Glutamatergic neuron (in vitro differentiated cells): ENCODE measurements at regions not wholly inside any gene's neighbourhood (a gene's known extent, or its start where the extent isn't known, plus 50 kb on each side); places are given as distances from the start of the nearest gene placed in this dataset.

Source experiments
- DNase-seq: peaks from one replicate; pipeline ENCODE4 v3.0.0; 2022
- H3K27ac Mint-ChIP-seq: one replicate; pipeline ENCODE4 v1.8.0; 2020; ENCODE audit warnings: mild to moderate bottlenecking, mixed read lengths, inconsistent platforms; ENCODE audit not compliant: unreplicated experiment
- H3K27me3 Mint-ChIP-seq: one replicate; pipeline ENCODE4 v1.8.0; 2020; ENCODE audit warnings: mild to moderate bottlenecking, moderate library complexity, mixed read lengths, inconsistent platforms; ENCODE audit not compliant: unreplicated experiment
- H3K36me3 Mint-ChIP-seq: one replicate; pipeline ENCODE4 v1.8.0; 2020; ENCODE audit warnings: mild to moderate bottlenecking, mixed read lengths, inconsistent platforms; ENCODE audit not compliant: unreplicated experiment
- H3K4me1 Mint-ChIP-seq: one replicate; pipeline ENCODE4 v1.8.0; 2020; ENCODE audit warnings: mild to moderate bottlenecking, low read depth, mixed read lengths, inconsistent platforms; ENCODE audit not compliant: unreplicated experiment
- H3K4me3 Mint-ChIP-seq: one replicate; pipeline ENCODE4 v1.8.0; 2020; ENCODE audit warnings: mild to moderate bottlenecking, mixed read lengths, inconsistent platforms; ENCODE audit not compliant: unreplicated experiment
- H3K9me3 Mint-ChIP-seq: one replicate; pipeline ENCODE4 v1.8.0; 2020; ENCODE audit warnings: mild to moderate bottlenecking, moderate library complexity, mixed read lengths, inconsistent platforms; ENCODE audit not compliant: unreplicated experiment
- TF ChIP-seq, protein P1 (sequence below): fragments of 200-600 bp; sonication (generic); IDR thresholded peaks from one replicate; pipeline ENCODE4 v1.5.0; 2021; ENCODE audit not compliant: partially characterized antibody, unreplicated experiment

DNA sequence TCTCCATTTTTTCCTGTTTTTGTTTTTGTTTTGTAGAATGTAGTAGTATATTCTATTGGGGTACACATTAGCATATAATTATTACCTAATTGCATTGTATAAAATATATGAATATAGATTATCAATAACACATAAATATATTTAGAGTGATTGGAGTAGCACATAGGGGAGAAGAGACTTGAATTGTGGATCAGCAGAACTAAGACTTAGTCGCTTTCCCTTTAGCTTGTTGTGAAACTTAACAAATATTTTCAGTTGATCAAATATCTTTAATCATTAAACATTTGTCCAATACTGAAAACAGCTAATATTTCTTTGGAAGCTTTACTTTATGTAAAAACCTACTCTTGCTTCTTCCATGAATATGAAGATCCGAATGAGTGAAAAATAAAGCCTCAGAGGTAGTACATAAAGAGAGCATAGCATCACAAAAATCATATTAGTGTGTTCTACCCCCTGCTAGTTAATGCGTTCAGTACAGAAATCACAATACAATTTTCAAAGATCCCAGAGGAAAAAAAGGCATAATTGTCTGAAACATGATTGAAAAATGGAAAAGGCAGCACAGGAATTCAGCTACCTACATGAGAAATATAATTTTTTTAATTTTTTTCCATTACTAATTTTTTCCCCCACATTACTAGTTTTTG is 1348.0 kb upstream of the PRR20A start:
- Mint-ChIP-seq H3K27ac (no peak overlapping the region), H3K36me3 (no peaks in the 10 kb centered on the region), H3K9me3 (peaks cover 2% of the 10 kb centered on the region), H3K27me3 (peaks cover 1% of the 10 kb centered on the region), H3K4me3 (no peak overlapping the region), H3K4me1 (no peaks in the 10 kb centered on the region)
- DNase-seq, result no peak
- TF ChIP-seq, protein P1, sequence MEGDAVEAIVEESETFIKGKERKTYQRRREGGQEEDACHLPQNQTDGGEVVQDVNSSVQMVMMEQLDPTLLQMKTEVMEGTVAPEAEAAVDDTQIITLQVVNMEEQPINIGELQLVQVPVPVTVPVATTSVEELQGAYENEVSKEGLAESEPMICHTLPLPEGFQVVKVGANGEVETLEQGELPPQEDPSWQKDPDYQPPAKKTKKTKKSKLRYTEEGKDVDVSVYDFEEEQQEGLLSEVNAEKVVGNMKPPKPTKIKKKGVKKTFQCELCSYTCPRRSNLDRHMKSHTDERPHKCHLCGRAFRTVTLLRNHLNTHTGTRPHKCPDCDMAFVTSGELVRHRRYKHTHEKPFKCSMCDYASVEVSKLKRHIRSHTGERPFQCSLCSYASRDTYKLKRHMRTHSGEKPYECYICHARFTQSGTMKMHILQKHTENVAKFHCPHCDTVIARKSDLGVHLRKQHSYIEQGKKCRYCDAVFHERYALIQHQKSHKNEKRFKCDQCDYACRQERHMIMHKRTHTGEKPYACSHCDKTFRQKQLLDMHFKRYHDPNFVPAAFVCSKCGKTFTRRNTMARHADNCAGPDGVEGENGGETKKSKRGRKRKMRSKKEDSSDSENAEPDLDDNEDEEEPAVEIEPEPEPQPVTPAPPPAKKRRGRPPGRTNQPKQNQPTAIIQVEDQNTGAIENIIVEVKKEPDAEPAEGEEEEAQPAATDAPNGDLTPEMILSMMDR, result no peak

DNA sequence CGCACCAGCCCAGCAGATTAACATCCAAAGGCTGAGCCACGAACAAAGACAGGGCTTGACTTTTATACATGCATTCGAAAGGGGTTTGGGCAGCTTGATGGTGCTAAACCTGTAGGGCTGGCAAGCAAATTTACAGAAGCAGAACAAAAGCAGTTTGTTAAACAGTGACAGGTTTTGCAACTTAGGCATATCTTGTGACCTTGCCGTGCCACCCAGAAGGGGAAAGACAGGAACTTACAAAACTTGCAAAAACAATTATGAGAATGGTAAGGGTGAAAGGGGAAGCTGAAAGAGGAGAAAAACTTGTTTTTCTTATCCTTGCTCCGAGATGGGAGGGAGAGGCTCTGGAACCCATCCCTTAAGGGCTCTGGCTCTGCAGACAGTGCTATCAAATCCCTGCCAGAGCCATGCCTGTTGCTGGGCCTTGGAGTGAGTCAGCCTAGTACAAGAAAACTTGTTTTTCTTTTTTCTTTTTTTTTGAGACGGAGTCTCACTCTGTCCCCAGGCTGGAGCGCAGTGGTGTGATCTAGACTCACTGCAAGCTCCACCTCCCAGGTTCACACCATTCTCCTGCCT is 1325.2 kb upstream of the PRR20A start:
- H3K27me3 Mint-ChIP-seq, result no peaks in the 10 kb centered on the region
- H3K4me3 Mint-ChIP-seq, result no peak overlapping the region
- H3K27ac Mint-ChIP-seq, result no peak overlapping the region
- H3K36me3 Mint-ChIP-seq, result no peaks in the 10 kb centered on the region
- DNase-seq, result no peak
- no peaks in the 10 kb centered on the region for H3K4me1 Mint-ChIP-seq
- TF ChIP-seq, protein P1, result no peak
- H3K9me3 Mint-ChIP-seq, result peaks cover 2% of the 10 kb centered on the region

DNA sequence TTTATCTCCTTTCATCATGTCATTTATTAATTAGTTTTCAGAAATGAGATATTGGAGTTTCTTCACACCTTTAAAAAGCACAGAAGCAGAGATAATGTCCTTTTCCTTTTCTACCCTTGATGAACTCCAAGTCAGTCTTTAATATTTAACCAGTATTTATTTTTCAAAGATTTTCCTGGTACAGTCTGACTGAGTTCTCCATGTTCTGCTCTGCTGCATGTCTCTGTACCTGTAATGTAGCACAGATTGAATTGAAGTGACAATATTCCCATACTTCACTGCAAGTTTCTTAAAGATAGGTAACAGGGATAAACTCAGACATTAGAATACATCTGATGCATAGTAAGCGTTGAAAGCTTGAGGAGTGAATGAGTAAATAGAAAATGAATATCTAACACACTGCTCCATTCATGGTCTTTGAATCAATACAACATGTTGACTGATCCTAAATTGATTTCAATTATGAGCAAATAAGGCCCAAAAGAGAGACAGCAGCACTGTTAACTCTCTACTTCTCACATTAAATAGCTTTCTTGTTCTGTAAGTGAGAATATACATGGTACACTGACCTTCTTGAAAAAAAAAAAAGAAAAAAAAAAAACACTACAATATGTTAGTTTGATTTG is 1323.6 kb upstream of the PRR20A start:
- Mint-ChIP-seq H3K4me1 (no peaks in the 10 kb centered on the region), H3K36me3 (no peaks in the 10 kb centered on the region), H3K9me3 (no peaks in the 10 kb centered on the region), H3K4me3 (no peak overlapping the region), H3K27ac (no peak overlapping the region), H3K27me3 (no peaks in the 10 kb centered on the region)
- DNase-seq, result no peak
- TF ChIP-seq, protein P1, result no peak

DNA sequence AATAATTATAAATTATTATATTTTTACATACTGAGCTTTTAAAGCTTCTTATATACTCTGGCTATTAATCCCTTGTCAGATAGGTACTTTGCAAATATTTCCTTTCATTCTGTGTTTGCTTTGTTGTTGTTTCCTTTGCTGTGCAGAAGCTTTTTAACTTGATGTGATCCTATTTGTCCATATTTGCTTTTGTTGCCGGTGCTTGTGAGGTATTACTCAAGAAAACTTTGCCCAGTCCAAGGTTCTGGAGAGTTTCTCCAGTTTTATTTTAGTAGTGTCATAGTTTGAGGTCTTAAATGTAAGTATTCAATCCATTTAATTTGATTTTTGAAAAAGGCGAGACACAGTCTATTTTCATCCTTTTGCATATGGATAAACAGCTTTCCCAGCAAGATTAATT is 1319.9 kb upstream of the PRR20A start:
- H3K27ac Mint-ChIP-seq, result no peak overlapping the region
- H3K4me1 Mint-ChIP-seq, result no peaks in the 10 kb centered on the region
- no peak overlapping the region for H3K4me3 Mint-ChIP-seq
- TF ChIP-seq, protein P1, result no peak
- H3K9me3 Mint-ChIP-seq, result no peaks in the 10 kb centered on the region
- DNase-seq, result no peak
- no peaks in the 10 kb centered on the region for H3K36me3 Mint-ChIP-seq
- H3K27me3 Mint-ChIP-seq, result no peaks in the 10 kb centered on the region

DNA sequence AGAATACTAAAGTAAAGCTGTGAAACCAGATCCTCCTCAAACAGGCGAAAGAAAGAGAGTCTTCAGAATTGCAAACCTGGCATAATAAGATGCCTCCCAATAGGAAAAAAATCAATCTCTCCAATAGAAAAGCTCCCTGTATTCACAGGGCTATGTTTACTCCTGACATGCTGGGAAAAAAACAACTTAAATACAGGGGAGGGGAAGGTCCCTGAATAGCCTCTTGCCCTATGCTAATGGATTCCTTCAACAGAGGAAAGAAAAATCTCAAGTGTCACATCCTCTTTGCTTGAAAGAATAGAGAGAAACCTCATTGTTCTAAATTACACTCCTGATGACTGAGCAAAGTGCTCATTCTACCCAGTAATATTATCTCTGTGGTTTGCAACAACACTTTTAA is 1271.1 kb upstream of the PRR20A start:
- TF ChIP-seq, protein P1, result no peak

More for the DNA sequence above, 1271.1 kb upstream of the PRR20A start:
- Mint-ChIP-seq H3K27me3 (no peaks in the 10 kb centered on the region), H3K4me1 (no peaks in the 10 kb centered on the region), H3K9me3 (no peaks in the 10 kb centered on the region), H3K27ac (no peak overlapping the region), H3K4me3 (no peak overlapping the region), H3K36me3 (peaks cover 7% of the 10 kb centered on the region)
- no peak for DNase-seq
